GM18868 (cell line): ENCODE measurements at regions not wholly inside any gene's neighbourhood (a gene's known extent, or its start where the extent isn't known, plus 50 kb on each side); places are given as distances from the start of the nearest gene placed in this dataset.
"Not testable (repeated sequence)": the region's sequence is repeated elsewhere in the genome, so short reads cannot be mapped to it uniquely, and the experiment has no call there.

ENCODE experiments used
- ATAC-seq: cut with Tn5 transposase; IDR thresholded peaks from one replicate; pipeline ENCODE4 v1.9.1; 2021; ENCODE audit warnings: mild to moderate bottlenecking, moderate library complexity; ENCODE audit not compliant: unreplicated experiment

GRCh38 chr6:51120016-51120415 is 301.3 kb downstream of the TFAP2B start:
- no peak for ATAC-seq

GRCh38 chr6:51121380-51121976 is 302.8 kb downstream of the TFAP2B start:
- ATAC-seq, result not testable (repeated sequence)

DNA sequence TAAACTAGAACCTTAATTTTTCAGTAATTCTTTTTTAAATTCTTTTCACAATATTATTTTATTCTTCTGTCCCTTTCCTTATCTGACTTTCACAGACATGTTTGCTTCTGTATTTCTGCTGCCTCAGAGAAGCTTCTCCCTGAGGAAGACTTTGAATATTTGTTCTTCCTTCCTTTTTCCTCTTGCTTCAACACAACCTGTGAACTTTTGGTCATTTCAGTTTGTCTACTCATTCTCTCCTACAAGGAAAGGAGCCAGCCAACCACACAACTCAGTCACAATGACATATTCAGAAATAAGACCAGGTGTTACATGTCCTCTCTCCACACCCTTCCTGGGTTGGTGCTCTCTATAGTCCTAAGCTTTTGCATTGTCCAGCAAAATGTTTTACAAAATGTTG is 310.4 kb downstream of the TFAP2B start:
- ATAC-seq, result no peak

DNA sequence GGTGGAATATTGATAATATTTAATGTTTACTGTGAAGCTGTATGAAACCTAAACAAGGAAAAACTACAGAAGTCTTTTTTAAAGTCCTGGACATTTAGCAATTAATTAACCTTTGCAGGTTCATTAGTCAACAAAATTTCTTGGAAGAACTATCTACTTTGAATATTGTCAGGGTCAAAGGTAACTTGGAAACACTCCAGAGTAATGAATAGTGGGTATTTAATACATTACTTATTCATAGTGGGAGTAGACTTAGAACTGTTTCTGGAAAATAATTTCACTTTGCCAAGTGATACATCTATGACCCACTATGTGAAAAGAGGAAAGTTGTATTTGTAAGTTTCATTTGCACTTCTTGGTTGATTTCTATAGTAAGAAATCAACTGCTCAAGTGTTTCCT is 319.1 kb downstream of the TFAP2B start:
- no peak for ATAC-seq

GRCh38 chr6:51139950-51140385 is 321.3 kb downstream of the TFAP2B start:
- no peak for ATAC-seq

DNA sequence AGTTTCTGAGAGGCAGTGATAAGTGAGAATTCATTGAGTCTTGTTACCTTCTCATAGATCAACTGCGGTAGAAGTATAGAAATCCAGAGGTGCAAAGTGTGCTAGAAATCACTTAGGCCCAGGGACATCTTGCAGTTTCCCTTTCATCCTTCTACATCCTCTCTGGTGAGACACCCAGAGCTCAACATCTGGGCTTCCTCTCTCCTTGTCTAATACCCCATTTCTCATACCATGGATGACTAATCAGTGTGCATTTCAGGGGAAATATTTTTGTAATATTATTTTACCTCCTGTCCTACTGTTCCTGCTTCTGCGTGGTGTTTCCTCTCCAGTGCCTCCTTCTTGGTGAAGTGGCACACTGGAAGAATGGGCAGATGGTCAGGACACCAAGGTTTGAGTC is 322.4 kb downstream of the TFAP2B start:
- no peak for ATAC-seq

- ATAC-seq, result no peak
These were observed 329.1 kb downstream of the TFAP2B start for GRCh38 chr6:51147756-51148155.

- ATAC-seq, result no peak
These were observed 333.9 kb downstream of the TFAP2B start for GRCh38 chr6:51152594-51152993.

- no peak for ATAC-seq
These were observed 334.4 kb downstream of the TFAP2B start for GRCh38 chr6:51153109-51153508.

DNA sequence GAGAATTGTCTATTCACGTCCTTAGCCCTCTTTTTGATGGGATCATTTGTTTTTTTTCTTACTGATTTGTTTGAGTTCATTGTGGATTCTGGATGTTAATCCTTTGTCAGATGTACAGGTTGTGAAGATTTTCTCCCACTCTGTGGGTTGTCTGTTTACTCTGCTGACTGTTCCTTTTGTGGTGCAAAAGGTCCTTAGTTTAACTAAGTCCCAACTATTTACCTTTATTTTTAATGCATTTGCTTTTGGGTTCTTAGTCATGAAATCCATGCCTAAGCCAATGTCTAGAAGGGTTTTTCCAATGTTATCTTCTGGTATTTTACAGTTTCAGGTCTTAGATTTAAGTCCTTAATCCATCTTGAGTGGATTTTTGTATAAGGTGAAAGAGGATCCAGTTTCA is 336.3 kb downstream of the TFAP2B start:
- not testable (repeated sequence) for ATAC-seq

DNA sequence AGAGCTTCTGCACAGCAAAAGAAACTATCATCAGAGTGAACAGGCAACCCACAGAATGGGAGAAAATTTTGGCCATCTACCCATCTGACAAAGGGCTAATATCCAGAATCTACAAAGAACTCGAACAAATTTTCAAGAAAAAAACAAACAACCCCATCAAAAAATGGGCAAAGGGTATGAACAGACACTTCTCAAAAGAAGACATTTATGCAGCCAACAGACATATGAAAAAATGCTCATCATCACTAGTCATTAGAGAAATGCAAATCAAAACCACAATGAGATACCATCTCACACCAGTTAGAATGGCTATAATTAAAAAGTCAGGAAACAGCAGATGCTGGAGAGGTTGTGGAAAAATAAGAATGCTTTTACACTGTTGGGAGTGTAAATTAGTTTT is 340.6 kb downstream of the TFAP2B start:
- ATAC-seq, result not testable (repeated sequence)

- ATAC-seq, result no peak
These were observed 343.1 kb downstream of the TFAP2B start for GRCh38 chr6:51161752-51162151.

DNA sequence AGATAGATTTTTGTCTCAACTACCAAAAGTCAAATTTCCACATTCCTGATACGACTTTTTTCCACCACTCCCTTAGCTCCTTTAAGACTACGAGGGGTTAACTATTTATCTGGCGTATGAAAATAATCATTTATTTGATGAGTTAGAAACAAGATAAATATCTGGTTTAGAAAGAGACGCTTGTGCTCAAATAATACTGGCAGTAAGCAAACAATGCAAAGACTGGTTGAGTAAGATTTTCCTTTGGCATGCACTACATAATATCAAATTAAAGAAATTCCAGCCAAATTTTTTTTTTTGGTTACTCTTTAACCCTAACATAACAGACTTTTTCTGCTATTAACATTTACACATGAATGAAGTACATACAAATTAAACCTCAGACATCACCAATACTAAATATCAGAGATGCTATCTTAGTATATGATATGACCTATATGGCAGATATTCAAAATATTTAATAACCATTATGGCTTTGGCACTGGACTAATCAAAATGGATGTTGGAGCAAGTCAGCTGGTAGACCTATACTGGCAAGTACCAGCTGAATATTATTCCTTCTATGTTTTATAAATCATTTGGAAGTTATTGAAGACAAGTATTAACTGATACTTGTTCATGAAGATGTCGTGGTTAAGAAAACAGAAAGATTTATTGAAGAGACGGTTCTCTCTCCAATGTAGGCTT is 345.3 kb downstream of the TFAP2B start:
- no peak for ATAC-seq

- no peak for ATAC-seq
These were observed 348.2 kb downstream of the TFAP2B start for GRCh38 chr6:51166914-51167313.

- no peak for ATAC-seq
These were observed 348.8 kb downstream of the TFAP2B start for GRCh38 chr6:51167468-51167867.

GRCh38 chr6:51182827-51183226 is 364.2 kb downstream of the TFAP2B start:
- ATAC-seq, result no peak

DNA sequence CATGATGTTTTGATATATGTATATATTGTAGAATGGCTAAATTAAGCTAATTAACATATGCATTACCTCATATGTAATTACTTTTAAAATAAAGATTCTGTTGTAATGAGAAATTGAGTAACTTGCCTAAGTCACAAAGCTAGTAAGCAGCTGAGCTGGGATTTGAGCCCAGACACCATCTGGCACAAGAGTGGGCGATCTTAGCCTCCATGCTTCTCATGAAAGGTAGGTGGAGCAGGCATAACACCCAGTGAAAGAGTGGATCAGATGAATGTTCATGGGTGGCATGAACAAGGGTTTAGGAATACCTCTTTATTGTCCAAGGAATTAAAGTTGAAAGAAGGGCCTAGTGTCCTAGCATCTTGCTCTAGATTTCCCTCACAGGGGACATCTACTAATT is 365.4 kb downstream of the TFAP2B start:
- no peak for ATAC-seq

DNA sequence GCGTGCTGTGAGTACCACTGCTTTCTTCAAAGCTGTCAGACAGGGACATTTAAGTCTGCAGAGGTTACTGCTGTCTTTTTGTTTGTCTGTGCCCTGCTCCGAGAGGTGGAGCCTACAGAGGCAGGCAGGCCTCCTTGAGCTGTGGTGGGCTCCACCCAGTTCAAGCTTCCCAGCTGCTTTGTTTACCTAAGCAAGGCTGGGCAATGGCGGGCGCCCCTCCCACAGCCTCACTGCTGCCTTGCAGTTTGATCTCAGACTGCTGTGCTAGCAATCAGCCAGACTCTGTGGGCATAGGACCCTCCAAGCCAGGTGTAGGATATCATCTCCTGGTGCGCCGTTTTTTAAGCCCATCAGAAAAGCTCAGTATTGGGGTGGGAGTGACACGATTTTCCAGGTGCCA is 374.5 kb downstream of the TFAP2B start:
- ATAC-seq, result not testable (repeated sequence)

DNA sequence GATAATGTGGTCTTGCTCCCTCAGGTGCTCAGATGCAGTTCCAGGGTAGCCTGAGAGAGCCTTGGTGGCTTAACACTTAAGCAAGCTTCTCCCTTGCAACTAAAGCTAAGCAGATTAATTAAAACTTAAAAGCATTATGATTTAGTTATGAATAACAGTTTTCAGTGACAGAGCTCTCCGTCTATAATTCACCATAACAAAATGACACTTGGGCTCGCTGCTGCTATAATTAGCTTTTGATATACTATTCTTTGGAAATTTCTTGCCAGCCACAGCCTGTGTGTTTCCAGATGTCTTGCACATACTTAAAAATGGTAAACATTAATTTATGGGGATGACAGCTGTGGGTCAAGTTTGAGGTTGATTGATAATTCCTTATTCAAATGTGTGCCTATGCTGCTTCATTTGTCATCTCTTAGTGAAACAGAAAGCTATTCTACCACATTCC is 380.5 kb downstream of the TFAP2B start:
- no peak for ATAC-seq

- ATAC-seq, result no peak
These were observed 381.1 kb downstream of the TFAP2B start for GRCh38 chr6:51199733-51200260.

GRCh38 chr6:51200676-51201075 is 382.0 kb downstream of the TFAP2B start:
- ATAC-seq, result no peak

GRCh38 chr6:51202653-51203052 is 384.0 kb downstream of the TFAP2B start:
- not testable (repeated sequence) for ATAC-seq
